ENCODE measurements at regions not wholly inside any gene's neighbourhood (a gene's known extent, or its start where the extent isn't known, plus 50 kb on each side); places are given as distances from the start of the nearest gene placed in this dataset.

DNA sequence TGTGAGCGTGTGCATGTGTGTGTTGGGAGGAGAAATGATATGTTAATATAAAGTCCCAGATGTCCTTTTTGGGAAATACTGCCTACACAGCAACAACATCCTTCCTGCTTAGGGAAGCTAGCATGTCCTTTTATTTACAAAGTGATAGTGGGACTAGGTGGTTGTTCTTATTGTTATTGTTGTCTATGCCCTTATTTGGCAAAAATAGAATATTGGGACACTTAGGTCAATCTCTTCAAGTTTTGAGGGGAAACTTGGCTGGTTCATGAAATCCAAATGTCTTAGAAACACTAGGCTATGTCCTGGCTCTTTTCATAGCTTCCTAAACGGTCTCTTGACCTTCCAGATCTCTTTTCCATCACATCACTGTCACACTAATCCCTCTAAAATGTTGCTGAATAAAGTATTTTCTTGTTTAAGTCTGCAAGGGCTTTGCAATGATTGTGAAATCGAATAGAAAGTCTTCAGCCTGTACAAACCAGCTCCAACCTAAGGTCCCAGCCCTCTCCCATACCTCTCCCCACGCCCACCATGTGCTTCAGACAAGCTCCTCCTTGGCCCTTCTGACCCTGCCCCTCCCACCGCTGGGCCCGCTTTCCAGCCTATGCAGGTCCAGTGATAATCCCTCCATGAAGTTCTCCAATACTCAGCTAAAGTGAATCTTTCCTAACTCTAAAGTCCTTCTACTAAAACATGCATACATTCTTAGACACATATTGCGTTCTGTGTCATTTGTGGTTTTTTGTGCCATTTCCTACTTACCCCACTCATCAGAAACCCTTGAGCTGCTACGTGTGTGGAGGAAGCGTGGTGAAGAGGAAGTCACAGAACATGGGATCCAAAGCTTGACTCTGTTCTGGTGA, 205.1 kb downstream of the LY86 start:
- intact Hi-C loops (cut with DNase I), result no loop called here
- H3K27ac ChIP-seq, result no peak overlapping the region

DNA sequence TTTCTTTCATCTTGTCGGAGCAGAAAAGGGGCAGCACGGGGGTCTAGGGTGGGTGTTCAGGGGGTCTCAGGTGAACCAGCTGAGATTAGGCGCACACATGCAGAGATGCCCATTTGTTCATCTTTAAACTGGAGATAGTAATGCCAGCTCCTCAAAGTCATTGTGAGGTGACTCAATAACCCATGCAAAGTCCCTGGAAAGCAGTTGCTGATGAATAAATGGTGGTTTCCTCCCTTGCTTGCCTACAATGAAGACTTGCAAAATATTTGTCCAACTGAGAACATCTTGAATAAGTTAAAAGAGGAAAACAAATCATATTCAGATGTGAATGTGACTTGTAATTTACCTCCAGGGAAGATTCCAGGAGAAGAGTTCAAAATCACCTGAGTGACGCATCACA, 206.9 kb downstream of the LY86 start:
- H3K4me3 ChIP-seq, result no peak overlapping the region
- H3K9me3 ChIP-seq, result no peaks in the 10 kb centered on the region
- DNase-seq (no peak), ATAC-seq (no peak)
- H3K4me1 ChIP-seq, result no peaks in the 10 kb centered on the region
- no peak overlapping the region for H3K27ac ChIP-seq
- TF ChIP-seq, protein P1, sequence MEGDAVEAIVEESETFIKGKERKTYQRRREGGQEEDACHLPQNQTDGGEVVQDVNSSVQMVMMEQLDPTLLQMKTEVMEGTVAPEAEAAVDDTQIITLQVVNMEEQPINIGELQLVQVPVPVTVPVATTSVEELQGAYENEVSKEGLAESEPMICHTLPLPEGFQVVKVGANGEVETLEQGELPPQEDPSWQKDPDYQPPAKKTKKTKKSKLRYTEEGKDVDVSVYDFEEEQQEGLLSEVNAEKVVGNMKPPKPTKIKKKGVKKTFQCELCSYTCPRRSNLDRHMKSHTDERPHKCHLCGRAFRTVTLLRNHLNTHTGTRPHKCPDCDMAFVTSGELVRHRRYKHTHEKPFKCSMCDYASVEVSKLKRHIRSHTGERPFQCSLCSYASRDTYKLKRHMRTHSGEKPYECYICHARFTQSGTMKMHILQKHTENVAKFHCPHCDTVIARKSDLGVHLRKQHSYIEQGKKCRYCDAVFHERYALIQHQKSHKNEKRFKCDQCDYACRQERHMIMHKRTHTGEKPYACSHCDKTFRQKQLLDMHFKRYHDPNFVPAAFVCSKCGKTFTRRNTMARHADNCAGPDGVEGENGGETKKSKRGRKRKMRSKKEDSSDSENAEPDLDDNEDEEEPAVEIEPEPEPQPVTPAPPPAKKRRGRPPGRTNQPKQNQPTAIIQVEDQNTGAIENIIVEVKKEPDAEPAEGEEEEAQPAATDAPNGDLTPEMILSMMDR (IDR thresholded peaks at IDR 0.05), result no peak
- no peaks in the 10 kb centered on the region for H3K36me3 ChIP-seq (ENCODE audit: insufficient read depth in 1 of 2, low read depth in 1 of 2)
- intact Hi-C loops (cut with DNase I), result no loop called here
- no peaks in the 10 kb centered on the region for H3K27me3 ChIP-seq (ENCODE audit: insufficient read depth in 3 of 3, low read length in 2 of 3)
- 93 to 98% (median 96%) methylated on average over 4 of the region's 4 CpGs for WGBS, 3 donors

More for the DNA sequence above, 205.1 kb downstream of the LY86 start:
- Histone ChIP-seq H3K27me3 (ENCODE audit: insufficient read depth in 3 of 3, low read length in 2 of 3) (no peaks in the 10 kb centered on the region), H3K4me1 (no peaks in the 10 kb centered on the region), H3K4me3 (no peak overlapping the region), H3K36me3 (ENCODE audit: insufficient read depth in 1 of 2, low read depth in 1 of 2) (no peaks in the 10 kb centered on the region), H3K9me3 (no peaks in the 10 kb centered on the region)
- TF ChIP-seq, protein P1 (IDR thresholded peaks at IDR 0.05), result no peak
- 82 to 85% (median 84%) methylated on average over 9 of the region's 9 CpGs for WGBS, 3 donors
- DNase-seq (no peak), ATAC-seq (no peak)

DNA sequence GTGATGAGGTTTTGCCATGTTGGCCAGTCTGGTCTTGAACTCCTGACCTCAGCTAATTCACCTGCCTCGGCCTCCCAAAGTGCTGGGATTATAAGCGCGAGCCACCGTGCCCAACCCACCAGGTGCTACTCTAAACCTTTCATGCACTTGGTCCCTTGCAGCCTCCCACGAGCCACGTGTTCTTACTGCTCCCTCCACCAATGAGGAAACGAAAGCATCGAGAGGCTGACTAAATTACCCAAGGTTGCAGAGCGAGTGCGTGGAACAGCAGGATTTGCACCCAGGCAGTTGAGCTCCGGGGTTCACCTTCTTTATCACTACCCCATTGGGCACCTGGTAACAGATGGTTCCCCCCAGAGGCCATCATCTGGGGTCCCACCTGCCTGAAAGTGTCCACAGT, 208.3 kb downstream of the LY86 start:
- DNase-seq (no peak), ATAC-seq (no peak)
- H3K4me1 ChIP-seq, result no peaks in the 10 kb centered on the region
- no peak overlapping the region for H3K4me3 ChIP-seq
- no peaks in the 10 kb centered on the region for H3K27me3 ChIP-seq (ENCODE audit: insufficient read depth in 3 of 3, low read length in 2 of 3)
- no peaks in the 10 kb centered on the region for H3K9me3 ChIP-seq
- no peaks in the 10 kb centered on the region for H3K36me3 ChIP-seq (ENCODE audit: insufficient read depth in 1 of 2, low read depth in 1 of 2)
- intact Hi-C loops (cut with DNase I), result no loop called here
- 93 to 94% (median 93%) methylated on average over 11 of the region's 11 CpGs for WGBS, 3 donors
- TF ChIP-seq, protein P1 (IDR thresholded peaks at IDR 0.05), result no peak
- no peak overlapping the region for H3K27ac ChIP-seq

DNA sequence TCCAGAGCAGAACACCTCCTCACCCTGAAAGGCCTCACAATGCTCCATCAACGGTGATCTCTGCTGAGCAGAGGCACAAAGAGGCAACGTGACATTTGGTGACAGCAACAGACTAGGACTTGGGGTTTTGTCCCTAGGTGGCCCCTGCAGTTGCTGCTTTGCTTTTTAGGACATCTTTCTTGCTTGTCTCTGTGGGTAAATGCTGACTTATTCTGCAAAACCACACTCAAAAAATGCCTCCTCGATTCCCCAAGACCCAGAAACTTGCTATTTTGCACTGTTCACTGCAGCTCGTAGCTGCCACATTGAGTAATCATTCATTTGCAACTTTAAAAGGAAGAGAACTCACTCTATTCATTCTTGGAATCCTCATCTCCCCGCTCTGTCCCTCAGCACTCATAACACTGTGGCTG, 209.9 kb downstream of the LY86 start:
- H3K4me1 ChIP-seq, result no peaks in the 10 kb centered on the region
- no peaks in the 10 kb centered on the region for H3K27me3 ChIP-seq (ENCODE audit: insufficient read depth in 3 of 3, low read length in 2 of 3)
- H3K9me3 ChIP-seq, result no peaks in the 10 kb centered on the region
- DNase-seq (no peak), ATAC-seq (no peak)
- H3K27ac ChIP-seq, result no peak overlapping the region
- no peak overlapping the region for H3K4me3 ChIP-seq
- intact Hi-C loops (cut with DNase I), result no loop called here
- no peaks in the 10 kb centered on the region for H3K36me3 ChIP-seq (ENCODE audit: insufficient read depth in 1 of 2, low read depth in 1 of 2)
- 57 to 79% (median 60%) methylated on average over 5 of the region's 5 CpGs for WGBS, 3 donors
- TF ChIP-seq, protein P1 (IDR thresholded peaks at IDR 0.05), result no peak

DNA sequence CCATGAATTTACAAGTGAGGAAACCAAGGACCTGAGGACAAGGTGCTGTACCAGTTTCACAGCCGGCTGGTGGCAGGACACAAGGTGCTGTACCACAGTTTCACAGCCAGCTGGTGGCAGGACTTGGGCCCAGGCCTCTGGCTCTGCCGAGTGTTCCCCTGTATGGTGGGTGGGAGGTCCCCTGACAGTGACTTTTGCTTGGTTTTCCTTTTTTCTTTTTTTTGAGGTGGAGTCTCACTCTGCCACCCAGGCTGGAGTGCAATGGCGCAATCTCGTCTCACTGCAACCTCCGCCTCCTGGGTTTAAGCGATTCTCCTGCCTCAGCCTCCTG, 212.4 kb downstream of the LY86 start:
- ATAC-seq, result no peak
- H3K9me3 ChIP-seq, result no peaks in the 10 kb centered on the region
- 90 to 96% (median 93%) methylated on average over 6 of the region's 6 CpGs for WGBS, 3 donors
- TF ChIP-seq, protein P1 (IDR thresholded peaks at IDR 0.05), result no peak
- H3K36me3 ChIP-seq (ENCODE audit: insufficient read depth in 1 of 2, low read depth in 1 of 2), result no peaks in the 10 kb centered on the region
- no peaks in the 10 kb centered on the region for H3K27me3 ChIP-seq (ENCODE audit: insufficient read depth in 3 of 3, low read length in 2 of 3)
- H3K27ac ChIP-seq, result no peak overlapping the region
- intact Hi-C loops (cut with DNase I), result no loop called here
- DNase-seq, result no peak
- no peak overlapping the region for H3K4me3 ChIP-seq
- no peaks in the 10 kb centered on the region for H3K4me1 ChIP-seq
